Gastrocnemius medialis (tissue), 4 donors: ENCODE measurements at regions not wholly inside any gene's neighbourhood (a gene's known extent, or its start where the extent isn't known, plus 50 kb on each side); places are given as distances from the start of the nearest gene placed in this dataset.

Experiments
- ATAC-seq, 2 donors: fragments of 150-250 bp; one replicate each; pipeline ENCODE4 v1.9.1; 2016
- DNase-seq, 2 donors: peaks; one replicate each; pipeline ENCODE4 v3.0.0-alpha.2; 2019
- H3K27ac ChIP-seq, 4 donors: fragments of 200-600 bp; sonication (generic); 1 replicate in 1 of 4; 2 replicates in 3 of 4; pipeline ENCODE4 v1.5.1; 2016 to 2018; ENCODE audit warnings: mild to moderate bottlenecking in 2 of 4, moderate library complexity in 1 of 4
- H3K27me3 ChIP-seq, 3 donors: fragments of 200-600 bp; sonication (generic) in 2 of 3; 1 replicate in 1 of 3; 2 replicates in 2 of 3; pipeline versions ENCODE4 v1.5.1 to v1.6.0; 2016 to 2019; ENCODE audit warnings: mild to moderate bottlenecking in 1 of 3, moderate library complexity in 1 of 3
- H3K36me3 ChIP-seq, 2 donors: fragments of 200-600 bp; sonication (generic) in 1 of 2; one replicate each; pipeline ENCODE4 v1.5.1; 2017 to 2018
- H3K4me1 ChIP-seq, 2 donors: fragments of 200-600 bp; sonication (generic) in 1 of 2; one replicate each; pipeline ENCODE4 v1.5.1; 2016 to 2017; ENCODE audit warnings: mild to moderate bottlenecking in 2 of 2
- H3K4me3 ChIP-seq, 4 donors: fragments of 200-600 bp; sonication (generic) in 3 of 4; 1 replicate in 1 of 4; 2 replicates in 3 of 4; pipeline ENCODE4 v1.5.1; 2016 to 2019; ENCODE audit warnings: mild to moderate bottlenecking in 2 of 4
- H3K9me3 ChIP-seq, 3 donors: fragments of 200-600 bp; sonication (generic) in 2 of 3; 1 replicate in 1 of 3; 2 replicates in 2 of 3; pipeline ENCODE4 v1.5.1; 2016 to 2019
- POLR2A ChIP-seq, 2 donors: fragments of 450-650 bp; IDR thresholded peaks; one replicate each; pipeline ENCODE4 v1.6.1; 2017; ENCODE audit warnings: antibody characterized with exemption in 2 of 2, mild to moderate bottlenecking in 2 of 2, moderate library complexity in 2 of 2
- in situ Hi-C, 4 donors: fragments of 200-750 bp; cut with MboI; loops; one replicate each; pipeline versions ENCODE4 v1.15.0 to v1.8.0; 2017; ENCODE audit warnings: low sequenced_read_pairs in 4 of 4
- intact Hi-C: fragments of 100-400 bp; cut with DNase I; formaldehyde crosslinking; loops from one replicate; pipeline ENCODE4 v1.15.1; 2023; ENCODE audit warnings: low total_unique reads
- TF ChIP-seq, protein P1 (sequence below), 5 experiments: fragments of 450-650 bp in 3 of 5; fragments of 200-600 bp in 2 of 5; sonication (generic) in 2 of 5; IDR thresholded peaks in 4 of 5; conservative IDR thresholded peaks in 1 of 5; 1 replicate in 4 of 5; 2 replicates in 1 of 5; pipeline ENCODE4 v1.5.1; 2016 to 2019; ENCODE audit warnings: antibody characterized with exemption in 5 of 5, mild to moderate bottlenecking in 3 of 5, moderate library complexity in 3 of 5

DNA sequence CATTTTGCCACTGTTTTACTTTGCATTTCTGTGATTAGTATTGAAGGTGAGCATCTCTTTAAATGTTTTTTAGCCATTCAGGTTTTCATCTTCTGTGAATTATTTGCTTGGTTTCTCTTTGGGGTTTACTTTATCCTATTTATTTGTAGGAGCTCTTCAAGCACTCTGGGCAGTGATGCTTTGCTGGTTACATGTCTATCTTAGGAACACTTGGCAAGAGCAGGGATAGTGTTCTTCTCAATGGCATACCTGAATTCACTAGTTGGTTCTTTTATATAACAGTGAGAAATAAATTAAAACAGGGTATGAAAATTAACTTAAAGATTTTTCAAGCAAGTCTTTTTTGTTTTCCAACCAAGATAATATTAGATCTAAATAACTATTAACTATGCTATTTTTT, 119.7 kb upstream of the BACH2 start:
- Histone ChIP-seq H3K36me3 (no peaks in the 10 kb centered on the region), H3K4me3 (no peak overlapping the region), H3K27me3 (peaks cover 0 to 2% (median 0%) of the 10 kb centered on the region in 3 donors), H3K4me1 (peaks cover 0 to 6% of the 10 kb centered on the region in 2 donors), H3K27ac (no peak overlapping the region), H3K9me3 (no peaks in the 10 kb centered on the region)
- in situ Hi-C loops (no loop called here), intact Hi-C loops (no loop called here)
- TF ChIP-seq, protein P1, sequence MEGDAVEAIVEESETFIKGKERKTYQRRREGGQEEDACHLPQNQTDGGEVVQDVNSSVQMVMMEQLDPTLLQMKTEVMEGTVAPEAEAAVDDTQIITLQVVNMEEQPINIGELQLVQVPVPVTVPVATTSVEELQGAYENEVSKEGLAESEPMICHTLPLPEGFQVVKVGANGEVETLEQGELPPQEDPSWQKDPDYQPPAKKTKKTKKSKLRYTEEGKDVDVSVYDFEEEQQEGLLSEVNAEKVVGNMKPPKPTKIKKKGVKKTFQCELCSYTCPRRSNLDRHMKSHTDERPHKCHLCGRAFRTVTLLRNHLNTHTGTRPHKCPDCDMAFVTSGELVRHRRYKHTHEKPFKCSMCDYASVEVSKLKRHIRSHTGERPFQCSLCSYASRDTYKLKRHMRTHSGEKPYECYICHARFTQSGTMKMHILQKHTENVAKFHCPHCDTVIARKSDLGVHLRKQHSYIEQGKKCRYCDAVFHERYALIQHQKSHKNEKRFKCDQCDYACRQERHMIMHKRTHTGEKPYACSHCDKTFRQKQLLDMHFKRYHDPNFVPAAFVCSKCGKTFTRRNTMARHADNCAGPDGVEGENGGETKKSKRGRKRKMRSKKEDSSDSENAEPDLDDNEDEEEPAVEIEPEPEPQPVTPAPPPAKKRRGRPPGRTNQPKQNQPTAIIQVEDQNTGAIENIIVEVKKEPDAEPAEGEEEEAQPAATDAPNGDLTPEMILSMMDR (IDR thresholded peaks at IDR 0.05 in 4 of 5, conservative IDR thresholded peaks at IDR 0.05 in 1 of 5), result no peak
- TF ChIP-seq POLR2A (IDR thresholded peaks at IDR 0.05), result no peak
- ATAC-seq (no peak), DNase-seq (no peak)

DNA sequence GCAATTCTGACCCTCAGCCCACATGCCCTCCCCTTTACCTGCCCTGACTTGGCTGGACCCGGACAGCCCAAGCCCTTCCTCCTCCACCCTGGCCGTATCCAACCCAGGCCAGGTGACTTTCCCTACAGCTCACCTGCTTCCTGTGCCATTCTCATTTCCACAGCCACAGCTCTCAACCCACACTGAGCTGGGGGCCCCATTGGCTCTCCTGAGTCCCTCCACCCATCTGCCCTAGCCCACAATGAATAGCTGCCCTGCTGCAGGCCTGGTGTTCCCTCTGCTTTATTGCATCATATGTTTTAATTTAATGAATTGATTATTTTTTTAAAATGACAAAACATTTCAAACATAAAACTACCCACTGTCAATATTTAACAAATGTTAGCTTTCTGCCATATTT, 118.5 kb upstream of the BACH2 start:
- peaks cover 0 to 6% of the 10 kb centered on the region in 2 donors for H3K4me1 ChIP-seq
- no peak for TF ChIP-seq POLR2A (IDR thresholded peaks at IDR 0.05)
- TF ChIP-seq, protein P1 (IDR thresholded peaks at IDR 0.05 in 4 of 5, conservative IDR thresholded peaks at IDR 0.05 in 1 of 5), result no peak
- H3K4me3 ChIP-seq, result no peak overlapping the region
- in situ Hi-C loops (no loop called here), intact Hi-C loops (no loop called here)
- H3K27me3 ChIP-seq, result peaks cover 0 to 2% (median 0%) of the 10 kb centered on the region in 3 donors
- no peak overlapping the region for H3K27ac ChIP-seq
- H3K36me3 ChIP-seq, result no peaks in the 10 kb centered on the region
- ATAC-seq (no peak), DNase-seq (no peak)
- H3K9me3 ChIP-seq, result no peaks in the 10 kb centered on the region

DNA sequence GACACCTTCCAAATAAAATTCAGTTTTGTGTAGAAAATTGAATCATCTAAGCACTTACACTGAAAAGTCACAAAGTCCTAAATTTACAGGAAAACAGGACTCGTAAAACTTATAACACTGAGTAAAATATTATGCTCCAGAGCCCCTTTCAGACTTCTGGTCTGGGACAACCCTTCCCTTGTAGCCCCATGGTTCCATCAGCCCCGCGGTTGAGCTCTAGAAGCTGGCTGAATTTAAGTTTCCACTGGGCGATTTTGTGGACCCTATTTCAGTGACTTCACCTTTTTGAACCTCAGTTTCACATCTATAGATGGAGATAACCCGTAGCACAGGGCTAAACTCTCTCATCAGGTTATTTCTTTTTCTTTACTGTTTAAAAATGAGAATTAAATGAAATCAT, 117.7 kb upstream of the BACH2 start:
- H3K27ac ChIP-seq, result no peak overlapping the region
- no peak for TF ChIP-seq POLR2A (IDR thresholded peaks at IDR 0.05)
- TF ChIP-seq, protein P1 (IDR thresholded peaks at IDR 0.05 in 4 of 5, conservative IDR thresholded peaks at IDR 0.05 in 1 of 5), result no peak
- no peaks in the 10 kb centered on the region for H3K9me3 ChIP-seq
- ATAC-seq (no peak), DNase-seq (no peak)
- intact Hi-C loops (no loop called here), in situ Hi-C loops (no loop called here)
- H3K27me3 ChIP-seq, result peaks cover 0 to 2% (median 0%) of the 10 kb centered on the region in 3 donors
- H3K36me3 ChIP-seq, result no peaks in the 10 kb centered on the region
- H3K4me1 ChIP-seq, result peaks cover 0 to 6% of the 10 kb centered on the region in 2 donors
- H3K4me3 ChIP-seq, result no peak overlapping the region

DNA sequence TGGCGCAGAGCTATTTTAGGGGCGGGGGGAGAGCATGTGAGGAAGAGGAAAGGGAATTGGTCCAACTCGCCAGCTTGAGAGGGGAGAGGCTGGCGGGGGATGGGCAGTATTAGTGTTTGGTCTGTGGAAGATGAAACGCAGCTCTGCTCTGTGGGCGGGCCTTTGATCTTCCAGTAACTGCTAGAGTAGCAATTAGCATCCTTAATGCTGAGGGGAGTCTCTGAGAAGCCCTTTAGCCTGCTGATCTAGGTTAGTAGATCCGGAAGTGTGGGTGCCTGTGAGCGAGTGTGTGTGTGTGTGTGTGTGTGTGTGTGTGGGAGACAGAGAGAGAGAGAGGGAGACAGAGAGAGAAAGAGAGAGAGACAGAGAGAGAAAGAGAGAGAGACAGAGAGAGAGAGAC, 117.2 kb upstream of the BACH2 start:
- H3K4me3 ChIP-seq, result peak overlapping the region in 3 of 4 donors; percentile 27 to 34 (median 29)
- no peak for DNase-seq

More for the DNA sequence above, 117.2 kb upstream of the BACH2 start:
- Histone ChIP-seq H3K27me3 (peaks cover 0 to 2% (median 0%) of the 10 kb centered on the region in 3 donors), H3K36me3 (no peaks in the 10 kb centered on the region), H3K4me1 (peaks cover 0 to 6% of the 10 kb centered on the region in 2 donors), H3K27ac (no peak overlapping the region), H3K9me3 (no peaks in the 10 kb centered on the region)
- TF ChIP-seq POLR2A (IDR thresholded peaks at IDR 0.05), result no peak
- TF ChIP-seq, protein P1 (IDR thresholded peaks at IDR 0.05 in 4 of 5, conservative IDR thresholded peaks at IDR 0.05 in 1 of 5), result no peak
- in situ Hi-C loops, result no loop called here
- intact Hi-C loops, result no loop called here
- ATAC-seq, result no peak
